Stimulated activated CD4-positive, alpha-beta T cell treated with anti-CD3 and anti-CD28 coated beads, Interleukin-1b, Interleukin-23, amount 100 ng/mL, for 24 hours (primary cell): ENCODE measurements at regions not wholly inside any gene's neighbourhood (a gene's known extent, or its start where the extent isn't known, plus 50 kb on each side); places are given as distances from the start of the nearest gene placed in this dataset.

Source experiments
- DNase-seq, 4 experiments: peaks; one replicate each; pipeline ENCODE4 v3.0.0-alpha.2; 2020; ENCODE audit warnings: low read depth in 4 of 4, low spot score in 1 of 4

DNA sequence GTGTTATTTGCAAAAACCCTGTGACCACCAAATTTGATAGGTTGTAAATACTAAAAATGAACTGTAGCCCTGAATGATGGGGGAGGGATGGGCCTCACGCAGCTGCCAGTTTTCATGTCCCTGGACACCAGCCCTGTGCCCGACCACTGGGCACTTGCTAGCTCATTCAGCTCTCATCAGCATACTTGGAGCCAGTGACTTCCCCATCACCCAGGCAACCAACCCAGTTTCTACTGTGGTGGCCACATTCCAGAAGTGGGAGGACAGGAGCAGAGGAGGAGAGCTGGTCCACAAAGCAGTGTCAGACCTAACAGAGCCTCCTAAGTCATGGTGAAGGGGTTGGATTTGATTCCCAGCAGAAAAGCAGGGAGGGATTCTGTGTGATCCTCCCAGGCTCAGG is 128.2 kb downstream of the CPEB2 start:
- DNase-seq: no peak

DNA sequence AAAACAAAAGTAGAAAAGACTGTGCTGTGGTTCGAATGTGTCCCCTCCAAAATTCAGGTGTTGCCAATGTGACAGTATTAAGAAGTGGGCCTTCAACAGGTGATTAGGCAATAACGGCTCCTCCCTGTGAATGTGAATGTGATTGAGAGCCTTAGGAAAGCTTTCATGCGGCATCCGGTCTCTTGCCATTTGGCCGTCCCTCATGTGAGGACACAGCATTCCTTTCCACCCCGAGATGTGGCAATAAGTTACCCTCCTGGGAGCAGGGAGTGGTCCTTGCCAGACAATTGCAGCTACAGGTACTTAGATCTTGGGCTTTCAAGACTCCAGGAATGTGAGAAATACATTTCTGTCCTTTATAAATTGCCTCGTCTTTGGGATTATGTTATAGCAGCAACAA is 129.3 kb downstream of the CPEB2 start:
- DNase-seq: no peak

DNA sequence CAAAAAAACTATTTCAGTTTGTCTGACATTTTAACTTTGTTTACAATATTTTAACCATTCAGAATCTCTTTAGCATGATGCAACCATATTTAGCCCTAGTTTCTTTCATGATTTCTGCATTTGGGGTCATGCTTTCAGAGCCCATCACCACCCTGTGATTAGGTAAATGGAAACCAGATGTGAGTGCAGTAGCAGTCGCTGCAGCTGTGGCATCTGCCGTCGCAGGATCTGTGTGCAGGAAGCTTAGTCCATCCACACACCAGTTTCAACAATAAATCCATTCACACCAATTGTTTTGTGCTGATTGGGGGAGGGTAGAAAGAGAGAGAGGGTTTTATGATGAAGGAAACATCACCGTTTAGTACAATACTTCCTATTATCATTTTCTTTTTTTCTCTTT is 130.5 kb downstream of the CPEB2 start:
- DNase-seq: no peak

DNA sequence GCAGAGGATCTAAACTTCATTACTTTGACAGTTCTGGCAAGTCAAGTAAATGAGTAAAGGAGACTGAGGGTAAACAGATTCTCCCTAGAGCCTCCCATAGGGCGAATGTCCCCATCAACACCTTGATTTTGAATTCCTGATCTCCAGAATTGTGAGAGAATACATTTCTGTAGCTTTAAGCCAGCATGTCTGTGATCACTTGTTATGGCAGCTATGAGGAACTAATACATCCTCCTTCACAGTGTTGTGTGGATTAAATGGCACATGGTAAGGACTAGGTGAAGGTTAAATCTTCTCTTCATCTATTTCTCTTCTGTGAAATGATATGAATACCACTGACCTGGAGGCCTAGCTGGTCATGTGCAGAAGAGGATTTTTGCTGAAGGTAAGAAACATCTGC is 137.3 kb downstream of the CPEB2 start:
- no peak for DNase-seq

DNA sequence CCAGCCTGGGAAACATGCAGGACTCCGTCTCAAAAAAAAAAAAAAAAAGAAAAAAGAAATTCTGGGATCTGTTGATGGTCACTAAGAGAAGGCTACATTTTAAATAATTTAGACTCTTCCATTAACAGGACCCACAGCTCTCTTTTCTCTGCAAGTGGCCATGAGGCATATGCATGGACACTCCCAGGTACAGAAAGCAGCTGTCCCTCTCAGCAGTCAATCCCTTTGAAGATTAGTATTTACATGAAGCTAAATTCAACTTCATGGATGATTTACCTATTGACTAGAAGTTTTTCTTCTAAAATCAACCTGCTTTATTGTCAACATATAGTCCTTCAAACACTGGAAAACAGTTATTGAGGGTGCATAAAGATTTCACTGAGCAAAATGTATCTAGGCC is 139.9 kb downstream of the CPEB2 start:
- DNase-seq: no peak

DNA sequence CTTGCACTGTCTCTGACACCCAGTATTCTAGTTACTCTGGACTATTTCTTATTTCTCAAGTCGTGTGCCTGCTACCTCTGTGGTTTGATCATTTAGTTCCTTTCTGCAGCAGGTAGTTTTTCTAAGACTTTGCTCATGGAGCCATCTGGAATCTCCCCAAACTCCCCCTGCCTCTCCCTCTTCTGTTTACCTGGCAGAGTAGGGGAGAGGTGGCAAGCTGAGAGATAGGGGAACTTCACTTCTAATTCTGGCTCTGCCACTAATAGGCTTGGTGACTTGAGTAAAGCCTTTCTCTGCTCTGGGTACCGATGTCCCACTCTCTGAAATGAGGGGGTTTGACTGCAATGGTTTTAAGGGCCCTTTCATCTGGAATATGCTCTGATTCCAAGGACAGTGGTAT is 141.3 kb downstream of the CPEB2 start:
- no peak for DNase-seq

DNA sequence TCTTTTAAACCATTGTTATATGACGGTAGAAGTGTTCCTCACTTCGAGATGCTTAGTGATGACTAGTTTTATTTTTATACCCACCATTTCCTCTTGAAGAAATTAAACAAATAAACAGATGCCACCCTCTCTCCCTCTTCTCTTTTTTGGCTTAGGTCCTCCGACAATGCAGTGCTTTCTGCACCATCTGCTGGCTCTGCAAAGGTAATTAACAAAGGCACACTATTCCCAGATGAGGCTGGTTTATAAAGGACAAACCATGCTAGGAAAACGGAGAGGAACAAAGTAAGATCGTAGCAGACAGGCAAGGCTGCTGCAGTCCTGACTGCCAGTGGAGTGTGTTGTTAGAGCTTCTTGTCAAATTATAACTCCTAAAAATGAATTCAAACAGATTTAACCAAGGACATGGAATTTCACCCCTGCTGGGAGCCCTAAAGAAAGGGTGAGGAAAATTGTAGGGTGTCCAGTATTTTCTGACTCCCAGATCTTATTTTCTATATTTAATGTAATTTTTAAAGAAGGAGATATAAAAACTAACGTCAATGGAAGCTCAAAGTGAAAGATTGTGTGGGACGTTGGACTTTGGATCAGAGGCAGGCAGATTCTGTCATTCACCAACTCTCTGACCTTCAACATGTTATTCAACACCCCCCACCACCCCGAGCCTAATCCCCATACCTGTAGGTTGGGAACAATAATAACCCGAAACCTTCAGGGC is 142.1 kb downstream of the CPEB2 start:
- DNase-seq: no peak

DNA sequence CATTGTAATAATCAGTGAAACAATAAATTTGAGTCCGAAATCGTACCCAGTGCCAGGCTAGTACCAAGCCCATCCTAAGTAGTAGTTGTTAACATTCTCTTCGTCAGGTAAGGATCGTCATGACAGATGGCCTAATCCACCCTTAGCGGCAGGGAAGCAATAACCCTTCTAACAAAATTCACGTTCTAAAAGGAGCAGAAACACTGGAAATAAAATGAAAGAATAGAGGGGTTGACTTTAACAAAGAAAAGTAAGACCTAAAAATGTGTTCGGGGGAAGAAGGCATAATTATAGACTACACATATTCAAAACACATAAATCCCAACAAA is 142.7 kb downstream of the CPEB2 start:
- DNase-seq: no peak

DNA sequence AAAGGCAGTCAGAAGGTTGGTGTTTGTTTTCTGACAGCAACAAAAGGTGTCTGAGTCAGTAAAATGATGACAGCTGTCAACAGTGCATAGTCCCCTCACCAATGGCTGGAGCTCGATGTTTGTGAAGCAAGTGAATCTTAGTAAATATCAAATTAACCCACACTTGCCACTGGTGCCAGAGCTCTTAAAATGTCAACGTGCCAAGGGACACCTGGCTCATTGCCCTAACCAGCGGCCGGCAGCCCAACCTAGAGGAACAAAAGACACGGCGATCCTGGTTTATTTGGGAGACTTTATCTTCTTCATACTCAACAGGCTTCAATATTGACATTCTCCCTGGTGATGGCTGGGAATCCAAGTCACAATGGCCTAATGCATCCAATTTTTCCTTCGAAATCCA is 143.4 kb downstream of the CPEB2 start:
- DNase-seq: no peak

DNA sequence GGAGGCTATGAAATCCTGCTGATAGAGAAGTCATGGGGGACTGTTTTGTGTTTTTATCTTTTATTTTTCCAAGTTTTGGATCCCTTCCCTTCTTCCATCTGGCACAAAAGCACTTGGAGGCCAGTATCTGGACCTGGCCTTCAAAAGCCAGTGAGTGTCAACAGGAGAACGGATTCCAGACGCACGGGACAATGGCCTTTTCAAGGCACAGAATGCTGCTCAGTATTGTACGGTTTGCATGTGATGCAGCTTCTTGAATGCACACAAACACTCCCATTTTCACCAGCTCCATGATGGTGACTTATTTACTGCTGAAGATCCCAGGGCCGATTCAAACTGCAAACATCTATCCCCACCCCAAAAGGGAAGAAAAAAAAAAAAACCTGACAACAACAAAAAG is 145.4 kb downstream of the CPEB2 start:
- no peak for DNase-seq

DNA sequence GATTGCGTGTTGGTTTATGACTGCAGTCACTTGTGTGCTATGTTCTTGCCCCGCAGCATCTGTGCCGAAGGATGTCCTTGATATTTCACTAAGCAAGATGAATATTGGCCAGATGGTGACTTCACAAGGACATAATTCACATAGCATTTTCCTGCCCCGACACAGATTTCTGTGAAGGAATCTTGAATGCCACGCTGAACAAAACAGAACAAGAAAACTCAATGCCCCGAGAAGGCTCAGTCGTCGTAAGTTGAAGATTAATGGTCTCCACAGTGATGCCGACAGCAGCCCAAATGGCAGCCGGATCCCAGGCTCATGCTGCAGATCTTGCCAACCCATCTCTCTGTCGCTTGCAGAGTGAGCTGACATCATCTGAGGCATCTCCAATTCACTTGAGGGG is 145.9 kb downstream of the CPEB2 start:
- no peak for DNase-seq

DNA sequence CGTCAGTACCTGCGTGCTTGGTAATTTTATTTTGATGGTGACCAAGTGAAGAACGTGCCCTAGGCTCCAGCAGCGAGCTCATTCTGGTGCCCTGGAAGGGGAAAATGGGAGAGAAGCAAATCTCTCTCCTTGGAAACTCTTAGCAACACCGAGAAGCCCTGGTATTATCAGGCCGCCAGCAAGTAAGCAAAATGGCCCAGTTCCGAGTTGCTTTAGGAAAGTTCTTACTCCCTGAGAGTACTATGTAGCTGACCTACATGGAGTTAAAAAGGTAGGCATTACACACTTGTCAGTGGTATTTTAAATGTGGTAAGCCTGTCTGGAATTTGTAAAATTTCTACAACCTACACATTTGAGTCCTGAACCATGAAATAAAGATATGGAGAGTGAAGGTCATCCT is 146.4 kb downstream of the CPEB2 start:
- DNase-seq: no peak

DNA sequence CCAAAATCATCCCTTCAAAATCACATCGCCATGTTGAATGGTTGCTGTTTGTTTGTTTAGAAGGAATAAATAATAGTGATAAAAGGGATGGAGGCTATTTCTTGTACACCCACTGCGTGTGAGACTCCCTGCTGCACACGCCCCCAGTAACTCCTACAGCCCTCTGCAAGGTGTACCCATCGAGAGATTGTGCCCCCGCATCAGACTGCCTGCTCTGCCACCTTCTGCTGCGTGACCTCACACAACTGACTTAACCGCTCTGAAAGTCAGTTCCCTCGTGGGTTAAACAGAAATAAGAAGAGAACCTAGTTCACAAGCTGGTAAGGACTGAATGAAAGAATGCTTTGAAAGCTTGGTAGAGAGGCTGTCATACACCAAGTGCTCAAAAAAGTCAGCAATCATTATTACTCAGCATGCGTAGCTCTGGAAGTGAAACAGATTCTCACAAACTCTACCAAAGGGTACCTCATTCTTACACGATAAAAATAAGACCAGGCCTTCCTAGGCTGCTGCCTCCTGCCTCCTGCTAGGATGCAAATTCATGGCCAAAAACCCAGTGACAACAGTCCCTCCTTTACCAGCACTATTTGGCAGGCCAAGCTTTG is 147.1 kb downstream of the CPEB2 start:
- no peak for DNase-seq

DNA sequence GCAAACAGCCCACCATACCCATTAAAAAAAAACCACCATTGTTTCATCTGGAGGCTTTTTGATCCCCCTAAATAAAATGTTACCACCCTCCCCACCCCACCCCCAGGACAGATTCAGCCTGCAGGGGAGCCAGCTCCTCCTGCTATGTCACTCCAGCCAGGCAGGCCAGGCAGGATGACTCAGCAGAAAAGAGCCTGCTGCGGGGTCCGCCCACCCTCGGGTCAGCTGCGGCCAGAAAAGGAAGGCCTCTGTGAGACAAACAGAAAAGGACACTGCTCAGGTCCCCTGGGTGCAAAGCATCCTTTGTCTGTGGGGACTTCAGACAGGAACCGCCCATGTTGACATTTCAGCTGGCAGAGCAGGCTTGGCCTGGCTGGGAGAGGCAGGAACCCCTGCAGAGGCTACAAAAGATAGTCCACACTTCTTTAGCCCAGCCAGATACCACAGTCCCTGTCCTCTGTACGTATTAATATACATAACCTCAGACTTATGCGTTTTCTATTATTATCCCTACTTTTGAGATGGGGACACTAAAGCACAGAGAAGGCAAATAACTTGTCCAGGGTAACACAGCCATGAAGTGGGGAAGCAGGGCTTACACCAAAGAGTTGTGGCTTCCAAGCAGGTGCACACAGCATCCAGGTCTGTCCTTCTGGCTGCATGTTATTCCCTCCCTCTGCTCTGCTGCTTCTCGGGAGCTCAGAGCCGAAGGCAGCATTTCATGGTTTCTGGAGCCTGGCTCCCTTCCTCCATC is 147.7 kb downstream of the CPEB2 start:
- no peak for DNase-seq

DNA sequence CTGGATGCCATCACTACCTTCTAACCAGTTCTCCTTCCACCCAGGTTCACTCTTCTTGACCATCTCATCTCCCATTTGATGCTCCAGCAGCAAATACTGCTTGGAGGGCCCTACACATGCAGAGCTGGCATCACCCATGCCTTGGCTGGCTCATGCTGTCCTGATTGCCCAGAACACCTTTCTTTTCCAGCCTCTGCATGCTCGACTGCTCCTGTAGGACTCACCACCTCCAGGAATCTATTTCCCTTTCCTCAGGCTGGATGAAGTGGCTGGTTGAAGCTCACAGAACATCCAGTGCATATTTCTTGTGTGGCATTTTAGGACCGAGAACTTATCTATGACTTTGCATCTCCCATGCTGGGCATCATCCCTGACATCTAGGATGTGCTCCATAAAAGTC is 148.3 kb downstream of the CPEB2 start:
- DNase-seq: no peak

DNA sequence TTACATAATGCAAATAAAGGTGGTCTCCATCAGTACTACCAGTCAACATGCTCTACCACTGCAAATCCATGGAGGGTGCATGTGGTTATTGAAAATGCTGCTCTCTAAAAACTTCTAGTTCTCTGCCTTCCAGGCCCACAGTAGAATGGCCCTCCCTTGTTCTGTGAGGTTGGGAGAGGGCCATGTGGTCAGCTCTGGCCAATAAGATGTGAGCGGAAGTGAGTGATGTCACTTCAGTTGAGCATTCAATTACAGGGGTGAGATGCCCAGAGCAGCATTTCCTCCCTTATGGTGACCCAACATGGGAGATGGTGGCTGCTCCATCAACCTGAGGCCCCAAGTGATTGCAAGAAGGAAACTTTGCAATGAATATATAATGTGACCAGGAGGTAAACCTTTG is 148.8 kb downstream of the CPEB2 start:
- DNase-seq: no peak

DNA sequence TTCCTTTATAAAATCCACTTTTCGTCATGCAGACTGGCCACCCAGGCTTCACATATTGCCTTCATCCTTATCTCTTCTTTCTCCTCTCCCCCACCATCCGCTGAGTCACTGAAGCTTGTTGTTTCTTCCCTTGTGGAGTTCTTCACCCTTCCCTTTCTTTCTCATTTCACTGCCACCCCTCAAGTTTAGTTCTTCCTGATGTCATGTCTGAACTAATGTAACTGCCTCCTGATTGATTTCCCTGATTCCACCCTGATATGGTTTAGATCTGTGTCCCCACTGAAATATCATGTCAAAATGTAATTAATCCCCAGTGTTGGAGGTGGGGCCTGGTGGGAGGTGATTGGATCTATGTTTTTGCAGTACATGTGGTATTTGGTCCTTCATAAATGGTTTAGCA is 151.4 kb downstream of the CPEB2 start:
- DNase-seq: no peak

DNA sequence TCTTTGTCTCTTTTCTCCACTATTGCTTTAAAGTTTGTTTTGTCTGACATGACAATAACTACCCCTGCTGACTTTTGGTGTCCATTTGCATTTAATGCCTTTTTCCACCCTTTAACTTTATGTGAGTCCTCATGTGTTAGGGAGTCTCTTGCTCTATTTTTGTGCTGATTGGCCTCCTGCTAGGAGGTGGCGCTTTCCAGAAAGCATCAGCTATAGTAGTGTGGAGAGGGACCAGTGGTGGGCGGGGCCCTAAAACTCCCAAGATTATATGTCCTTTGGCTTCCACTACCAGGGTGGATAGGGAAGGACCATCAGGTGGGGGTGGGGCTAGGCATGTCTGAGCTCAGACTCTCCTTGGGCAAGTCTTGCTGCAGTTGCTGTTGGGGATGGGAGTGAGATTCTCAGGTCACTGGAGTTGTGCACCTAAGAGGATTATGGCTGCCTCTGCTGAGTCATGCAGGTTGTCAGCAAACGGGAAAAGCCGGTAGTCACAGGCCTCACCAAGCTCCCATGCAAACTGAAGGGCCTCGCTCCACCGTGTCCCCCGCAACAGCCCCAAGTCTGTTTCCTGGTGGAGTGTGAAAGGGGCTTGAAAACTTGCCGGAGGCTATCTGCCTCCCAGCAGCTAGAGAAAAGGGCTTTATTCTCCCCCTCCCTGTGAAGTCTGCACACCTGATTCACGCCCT is 156.3 kb downstream of the CPEB2 start:
- no peak for DNase-seq

DNA sequence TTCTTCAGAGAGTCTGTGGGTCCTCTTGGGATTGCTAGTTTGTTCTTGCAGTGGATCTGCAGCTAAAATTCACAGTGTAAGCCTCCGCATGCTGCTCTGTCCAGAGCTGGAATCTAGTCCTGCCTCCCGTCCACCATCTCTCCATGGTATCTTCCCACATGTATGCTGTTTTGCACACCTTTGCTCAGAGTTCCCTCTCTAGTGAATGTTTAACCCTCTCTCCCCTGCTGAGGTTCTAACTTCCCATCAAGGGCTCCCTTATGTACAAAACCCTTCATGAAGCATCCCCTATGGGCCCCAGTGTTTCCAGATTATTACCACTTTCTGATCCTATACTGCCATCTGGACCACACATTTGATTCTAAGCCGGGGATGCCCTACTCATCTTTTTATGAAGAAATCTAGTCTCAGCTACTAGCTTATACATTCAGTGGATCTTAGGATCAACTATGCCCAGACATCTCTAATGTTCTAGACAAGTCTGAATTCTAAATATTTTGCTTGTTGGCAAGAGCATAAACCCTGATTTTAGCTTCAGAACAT is 157.3 kb downstream of the CPEB2 start:
- DNase-seq: no peak

DNA sequence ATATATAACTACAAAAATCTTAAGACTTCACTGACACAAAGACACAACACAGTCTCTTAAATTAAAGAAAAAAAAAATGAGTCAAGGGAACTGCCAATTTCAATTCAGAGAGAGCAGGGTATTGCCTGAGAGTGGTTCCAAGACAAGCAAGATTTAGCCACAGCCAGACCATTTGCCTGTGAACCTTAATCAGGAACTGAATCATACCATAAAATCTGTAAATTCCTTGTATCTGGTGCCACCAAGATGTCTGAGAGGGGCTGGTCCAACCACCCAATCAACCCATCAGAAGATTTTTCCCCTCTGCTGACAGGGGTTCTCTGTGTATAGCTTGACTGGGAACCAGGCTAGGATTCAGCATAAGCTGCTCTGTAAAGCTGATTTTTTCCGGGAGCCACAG is 159.2 kb downstream of the CPEB2 start:
- no peak for DNase-seq

DNA sequence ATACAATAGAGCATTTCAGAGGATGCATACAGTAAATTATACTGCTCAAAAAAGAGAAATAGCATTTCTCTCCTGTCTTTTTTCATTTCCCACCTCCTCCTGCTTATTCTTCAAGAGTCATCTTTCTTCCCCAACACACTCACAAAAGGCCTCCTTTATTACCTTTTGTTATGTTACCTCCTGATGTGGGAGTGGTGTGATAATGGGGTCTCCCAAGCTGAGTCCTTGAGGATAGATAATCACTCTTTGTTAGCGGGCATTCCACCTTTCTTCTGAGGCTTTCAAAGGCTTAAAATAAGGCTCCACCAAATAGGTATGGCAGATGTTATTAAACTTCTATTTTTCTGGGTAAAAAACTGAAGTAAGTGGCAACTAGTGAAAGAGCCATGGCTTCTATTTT is 159.8 kb downstream of the CPEB2 start:
- DNase-seq: no peak
